Mesenchymal stem cell (in vitro differentiated cells and primary cell): ENCODE measurements at regions not wholly inside any gene's neighbourhood (a gene's known extent, or its start where the extent isn't known, plus 50 kb on each side); places are given as distances from the start of the nearest gene placed in this dataset.

ENCODE experiments used
- DNase-seq: peaks from one replicate; pipeline ENCODE4 v3.0.0-alpha.2; 2013
- H2AFZ ChIP-seq: one replicate; pipeline ENCODE4 v1.6.1; 2013; ENCODE audit warnings: low read depth, mild to moderate bottlenecking, control low read depth, inconsistent platforms, low read length, moderate library complexity
- H2AK5ac ChIP-seq: 2 replicates; pipeline ENCODE4 v1.6.1; 2013; ENCODE audit warnings: low read length, moderate library complexity, mild to moderate bottlenecking, inconsistent platforms; ENCODE audit not compliant: severe bottlenecking
- H2BK120ac ChIP-seq: one replicate; pipeline ENCODE4 v1.6.1; 2013; ENCODE audit warnings: low read depth, mild to moderate bottlenecking, inconsistent platforms, low read length, moderate library complexity
- H2BK12ac ChIP-seq, 2 experiments: one replicate each; pipeline ENCODE4 v1.6.1; 2013; ENCODE audit warnings: inconsistent platforms in 2 of 2, low read length in 2 of 2, mild to moderate bottlenecking in 2 of 2, moderate library complexity in 2 of 2, control low read depth in 1 of 2
- H2BK15ac ChIP-seq: one replicate; pipeline ENCODE4 v1.6.1; 2013; ENCODE audit warnings: mild to moderate bottlenecking, low read depth, inconsistent platforms; ENCODE audit not compliant: poor library complexity, severe bottlenecking
- H2BK5ac ChIP-seq: 2 replicates; pipeline ENCODE4 v1.6.1; 2013; ENCODE audit warnings: low read depth, mild to moderate bottlenecking, low read length, control low read depth, inconsistent platforms; ENCODE audit not compliant: poor library complexity, severe bottlenecking
- H3K14ac ChIP-seq, 2 experiments: one replicate each; pipeline ENCODE4 v1.6.1; 2013; ENCODE audit warnings: inconsistent platforms in 2 of 2, low read length in 2 of 2, control low read depth in 1 of 2, mild to moderate bottlenecking in 1 of 2, moderate library complexity in 1 of 2
- H3K18ac ChIP-seq, 2 experiments: one replicate each; pipeline ENCODE4 v1.6.1; 2013; ENCODE audit warnings: inconsistent platforms in 2 of 2, low read length in 2 of 2, control low read depth in 1 of 2, low read depth in 1 of 2, mild to moderate bottlenecking in 1 of 2
- H3K23ac ChIP-seq, 2 experiments: one replicate each; pipeline ENCODE4 v1.6.1; 2013; ENCODE audit warnings: inconsistent platforms in 2 of 2, low read length in 2 of 2, mild to moderate bottlenecking in 2 of 2, moderate library complexity in 2 of 2, control low read depth in 1 of 2
- H3K27ac ChIP-seq: 2 replicates; pipeline ENCODE4 v1.5.1; 2013; ENCODE audit warnings: mild to moderate bottlenecking, moderate library complexity, low read length, control low read depth, inconsistent platforms; ENCODE audit not compliant: poor library complexity, severe bottlenecking
- H3K27me3 ChIP-seq, 2 experiments: 2 replicates each; pipeline versions ENCODE4 v1.6.1 to v1.7.0; 2013; ENCODE audit warnings: low read length in 2 of 2, mild to moderate bottlenecking in 2 of 2, moderate library complexity in 2 of 2, control low read depth in 1 of 2, inconsistent platforms in 1 of 2; ENCODE audit not compliant: control insufficient read depth in 1 of 2, insufficient read depth in 1 of 2
- H3K36me3 ChIP-seq, 2 experiments: 2 replicates each; pipeline versions ENCODE4 v1.6.1 to v1.7.0; 2013; ENCODE audit warnings: low read length in 2 of 2, control low read depth in 1 of 2, inconsistent platforms in 1 of 2, low read depth in 1 of 2, mild to moderate bottlenecking in 1 of 2; ENCODE audit not compliant: insufficient read depth in 2 of 2, control insufficient read depth in 1 of 2
- H3K4ac ChIP-seq, 2 experiments: one replicate each; pipeline ENCODE4 v1.6.1; 2013; ENCODE audit warnings: inconsistent platforms in 2 of 2, low read length in 2 of 2, mild to moderate bottlenecking in 2 of 2, moderate library complexity in 2 of 2, control low read depth in 1 of 2, low read depth in 1 of 2
- H3K4me1 ChIP-seq: 2 replicates; pipeline ENCODE4 v1.6.1; 2013; ENCODE audit warnings: low read depth, low read length, control low read depth; ENCODE audit not compliant: control insufficient read depth, insufficient read depth
- H3K4me2 ChIP-seq: 2 replicates; pipeline ENCODE4 v1.6.1; 2013; ENCODE audit warnings: low read length, mild to moderate bottlenecking, inconsistent platforms; ENCODE audit not compliant: poor library complexity, severe bottlenecking
- H3K4me3 ChIP-seq, 2 experiments: 2 replicates each; pipeline versions ENCODE4 v1.5.1 to v1.7.0; 2013; ENCODE audit warnings: low read length in 2 of 2, mild to moderate bottlenecking in 2 of 2, control low read depth in 1 of 2, low read depth in 1 of 2; ENCODE audit not compliant: insufficient read depth in 1 of 2
- H3K79me1 ChIP-seq: replicated peaks from 2 replicates; pipeline ENCODE4 v1.6.1; 2013; ENCODE audit warnings: mild to moderate bottlenecking, control low read depth, low read length, inconsistent platforms; ENCODE audit not compliant: poor library complexity, severe bottlenecking
- H3K9ac ChIP-seq: 2 replicates; pipeline ENCODE4 v1.7.0; 2013; ENCODE audit warnings: mild to moderate bottlenecking, low read length, moderate library complexity
- H3K9me3 ChIP-seq: 2 replicates; pipeline ENCODE4 v1.7.0; 2013; ENCODE audit warnings: mild to moderate bottlenecking, low read length; ENCODE audit not compliant: control insufficient read depth
- H4K8ac ChIP-seq: one replicate; pipeline ENCODE4 v1.6.1; 2013; ENCODE audit warnings: inconsistent platforms, mild to moderate bottlenecking, low read length, moderate library complexity
- H4K91ac ChIP-seq: one replicate; pipeline ENCODE4 v1.6.1; 2013; ENCODE audit warnings: mild to moderate bottlenecking, low read length, inconsistent platforms
- WGBS: methylation state at CpG from one replicate; pipeline ENCODE4 v1.1.7; 2013; ENCODE audit warnings: mixed read lengths; 5-methylcytosine and 5-hydroxymethylcytosine counted together

DNA sequence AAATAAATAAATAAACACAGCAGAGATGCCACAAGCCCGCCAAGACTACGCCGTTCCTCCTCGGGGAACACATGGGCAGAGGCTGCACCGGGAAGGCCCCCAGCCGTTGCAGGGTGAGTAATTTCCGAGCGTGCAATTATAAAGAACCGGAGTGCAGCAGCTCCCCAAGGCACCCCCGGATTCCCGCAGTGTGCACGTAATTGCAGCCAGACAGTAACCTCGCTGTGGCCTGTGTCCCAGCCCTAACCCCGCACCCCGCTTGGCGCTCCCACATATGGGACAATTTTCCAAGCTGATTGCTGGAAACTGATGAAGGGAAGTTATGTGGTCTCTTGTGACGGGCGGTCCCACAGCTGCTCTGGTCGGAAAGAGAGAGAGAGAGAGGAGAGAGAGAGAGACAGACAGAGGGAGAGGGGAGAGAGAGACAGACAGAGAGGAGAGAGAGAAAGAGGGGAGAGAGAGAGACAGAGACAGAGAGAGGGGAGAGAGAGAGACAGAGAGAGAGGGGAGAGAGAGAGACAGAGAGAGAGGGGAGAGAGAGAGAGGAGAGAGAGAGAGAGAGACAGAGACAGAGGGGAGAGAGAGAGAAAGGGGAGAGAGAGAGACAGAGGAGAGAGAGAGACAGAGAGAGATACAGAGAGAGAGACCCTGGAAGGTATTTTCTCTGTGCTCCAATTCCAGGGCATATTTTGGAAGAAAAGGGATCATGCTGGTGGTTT, 275.4 kb downstream of the SHOX start:
- Histone ChIP-seq H3K27me3 (no peaks in the 10 kb centered on the region), H2BK12ac (no peak overlapping the region), H3K9ac (no peak overlapping the region), H3K36me3 (no peaks in the 10 kb centered on the region), H3K79me1 (no peaks in the 10 kb centered on the region), H3K4ac (no peak overlapping the region), H3K4me3 (no peak overlapping the region), H3K23ac (no peak overlapping the region), H4K8ac (no peak overlapping the region), H2AK5ac (no peak overlapping the region), H3K4me2 (no peak overlapping the region), H2BK5ac (no peak overlapping the region), H3K27ac (no peak overlapping the region), H2AFZ (no peak overlapping the region), H3K18ac (no peak overlapping the region), H3K9me3 (peaks cover 2% of the 10 kb centered on the region), H2BK15ac (no peak overlapping the region), H4K91ac (no peak overlapping the region), H3K4me1 (no peaks in the 10 kb centered on the region), H2BK120ac (no peak overlapping the region), H3K14ac (no peak overlapping the region)
- WGBS: 89% methylated on average over 19 of the region's 19 CpGs
- DNase-seq: no peak

DNA sequence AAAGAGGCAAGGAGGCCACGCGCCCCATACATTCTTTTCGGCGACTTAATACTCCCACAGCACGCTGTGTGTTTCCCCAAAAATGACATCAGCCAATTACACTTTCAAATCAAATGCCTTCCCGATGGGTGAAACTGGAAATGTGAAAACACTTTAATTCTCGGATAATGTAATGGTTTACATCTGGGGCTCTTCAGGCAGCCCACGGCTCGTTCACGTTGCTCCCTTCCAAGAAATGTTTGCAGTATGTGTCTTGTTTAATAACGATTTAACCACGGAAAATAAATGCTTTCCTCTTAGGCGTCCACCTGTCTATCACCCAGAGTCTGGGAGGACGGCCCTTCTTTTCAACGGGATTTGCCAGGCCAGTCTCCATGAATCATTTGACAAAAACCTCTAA, 272.5 kb downstream of the SHOX start:
- no peak overlapping the region for H3K9ac ChIP-seq
- no peak overlapping the region for H3K14ac ChIP-seq
- H4K8ac ChIP-seq: no peak overlapping the region
- H2BK5ac ChIP-seq: no peak overlapping the region
- H3K27me3 ChIP-seq: no peaks in the 10 kb centered on the region
- no peak overlapping the region for H3K18ac ChIP-seq
- no peak overlapping the region for H3K4me2 ChIP-seq
- no peak overlapping the region for H3K4me3 ChIP-seq
- no peak overlapping the region for H2AFZ ChIP-seq
- no peak overlapping the region for H2BK15ac ChIP-seq
- peaks cover 2% of the 10 kb centered on the region for H3K9me3 ChIP-seq
- H2AK5ac ChIP-seq: no peak overlapping the region
- WGBS: 92% methylated on average over 15 of the region's 15 CpGs
- no peak overlapping the region for H2BK12ac ChIP-seq
- DNase-seq: no peak
- H3K36me3 ChIP-seq: no peaks in the 10 kb centered on the region
- H4K91ac ChIP-seq: no peak overlapping the region
- H3K4ac ChIP-seq: no peak overlapping the region
- no peak overlapping the region for H3K27ac ChIP-seq
- H3K23ac ChIP-seq: no peak overlapping the region
- H3K4me1 ChIP-seq: no peaks in the 10 kb centered on the region
- no peaks in the 10 kb centered on the region for H3K79me1 ChIP-seq
- no peak overlapping the region for H2BK120ac ChIP-seq

DNA sequence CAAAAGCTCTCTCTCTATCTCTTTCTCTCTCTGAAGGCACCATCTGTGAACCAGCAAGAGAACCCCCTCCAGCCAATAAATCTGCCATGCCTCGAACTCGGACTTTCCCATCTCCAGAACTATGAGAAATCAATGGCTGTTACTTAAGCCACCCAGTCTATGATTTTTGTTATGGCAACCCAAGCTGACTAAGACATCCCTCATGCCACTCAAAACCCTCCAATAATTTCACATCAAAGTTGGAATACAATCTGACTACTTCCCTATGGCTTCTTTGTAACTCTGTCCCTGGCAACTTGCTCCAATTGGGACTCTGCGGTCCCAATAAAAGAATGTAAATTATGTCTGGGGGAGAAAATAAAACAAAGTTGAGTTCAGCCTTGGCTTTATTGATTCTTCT, 265.7 kb downstream of the SHOX start:
- no peak overlapping the region for H4K91ac ChIP-seq
- H3K4me2 ChIP-seq: no peak overlapping the region
- H3K79me1 ChIP-seq: no peaks in the 10 kb centered on the region
- peaks cover 26% of the 10 kb centered on the region for H3K9me3 ChIP-seq
- H3K9ac ChIP-seq: no peak overlapping the region
- WGBS: 53% methylated on average over 3 of the region's 3 CpGs
- DNase-seq: no peak
- no peak overlapping the region for H3K18ac ChIP-seq
- no peak overlapping the region for H3K4ac ChIP-seq
- H3K23ac ChIP-seq: no peak overlapping the region
- no peak overlapping the region for H2BK12ac ChIP-seq
- no peak overlapping the region for H4K8ac ChIP-seq
- H2BK15ac ChIP-seq: no peak overlapping the region
- no peaks in the 10 kb centered on the region for H3K27me3 ChIP-seq
- H3K36me3 ChIP-seq: no peaks in the 10 kb centered on the region
- H2AFZ ChIP-seq: no peak overlapping the region
- no peak overlapping the region for H3K14ac ChIP-seq
- H3K4me3 ChIP-seq: no peak overlapping the region
- H3K4me1 ChIP-seq: no peaks in the 10 kb centered on the region
- H2BK5ac ChIP-seq: no peak overlapping the region
- no peak overlapping the region for H2BK120ac ChIP-seq
- no peak overlapping the region for H2AK5ac ChIP-seq
- H3K27ac ChIP-seq: no peak overlapping the region

DNA sequence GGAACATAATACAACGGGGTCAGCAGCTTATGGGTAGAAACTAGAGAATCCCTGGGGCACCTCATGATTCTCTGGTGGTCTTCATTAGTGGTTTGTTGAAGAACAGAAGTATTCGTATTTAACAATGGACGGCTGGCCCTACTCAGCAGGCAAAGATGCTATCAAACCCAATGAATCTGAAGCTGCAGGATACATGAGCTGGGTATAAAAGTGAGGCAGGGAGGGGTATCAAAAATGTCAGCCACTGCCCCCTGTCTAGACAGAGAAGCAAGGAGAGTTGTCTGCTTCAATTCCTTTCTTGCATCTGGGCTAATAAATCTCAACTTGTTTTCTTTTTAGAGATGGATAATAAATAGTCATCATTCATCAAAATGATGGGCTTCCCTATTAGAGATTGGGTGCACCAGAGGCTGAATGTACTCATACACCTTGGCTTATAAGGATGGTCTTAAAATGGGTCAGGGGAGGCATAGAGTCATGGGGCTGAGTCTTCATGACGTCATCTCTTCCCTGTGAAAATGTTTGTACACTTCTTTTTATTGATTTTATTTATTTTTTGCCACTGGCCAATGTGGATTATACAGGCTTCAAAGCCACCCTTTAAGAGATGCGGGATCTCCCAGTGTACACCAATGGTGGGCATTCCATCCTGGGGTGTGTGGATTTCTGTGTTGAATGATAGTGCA, 259.5 kb downstream of the SHOX start:
- no peak overlapping the region for H2BK120ac ChIP-seq
- H4K91ac ChIP-seq: no peak overlapping the region
- no peak overlapping the region for H4K8ac ChIP-seq
- no peak overlapping the region for H3K23ac ChIP-seq
- H3K14ac ChIP-seq: no peak overlapping the region
- H3K79me1 ChIP-seq: no peaks in the 10 kb centered on the region
- no peak overlapping the region for H3K9ac ChIP-seq
- no peak overlapping the region for H2BK15ac ChIP-seq
- no peak overlapping the region for H3K4me2 ChIP-seq
- no peak overlapping the region for H2AFZ ChIP-seq
- no peak overlapping the region for H3K4me3 ChIP-seq
- WGBS: 77% methylated on average over 4 of the region's 5 CpGs
- H3K36me3 ChIP-seq: no peaks in the 10 kb centered on the region
- H3K27me3 ChIP-seq: no peaks in the 10 kb centered on the region
- H2AK5ac ChIP-seq: no peak overlapping the region
- H3K18ac ChIP-seq: no peak overlapping the region
- no peak overlapping the region for H2BK12ac ChIP-seq
- DNase-seq: no peak
- no peak overlapping the region for H3K27ac ChIP-seq
- H3K4me1 ChIP-seq: no peaks in the 10 kb centered on the region
- H3K9me3 ChIP-seq: peaks cover 38% of the 10 kb centered on the region
- no peak overlapping the region for H3K4ac ChIP-seq
- H2BK5ac ChIP-seq: no peak overlapping the region
